Umbilical cord (tissue), 1 donor: ENCODE measurements at regions not wholly inside any gene's neighbourhood (a gene's known extent, or its start where the extent isn't known, plus 50 kb on each side); places are given as distances from the start of the nearest gene placed in this dataset.

Source experiments
- DNase-seq: peaks from one replicate; pipeline ENCODE4 v3.0.0-alpha.2; 2015; ENCODE audit warnings: low spot score

GRCh38 chr9:135252980-135253304, 165.5 kb downstream of the OLFM1 start:
- DNase-seq = peak; percentile 8

- DNase-seq = no peak
Measured at GRCh38 chr9:135253305-135254004, 166.0 kb downstream of the OLFM1 start.

DNA sequence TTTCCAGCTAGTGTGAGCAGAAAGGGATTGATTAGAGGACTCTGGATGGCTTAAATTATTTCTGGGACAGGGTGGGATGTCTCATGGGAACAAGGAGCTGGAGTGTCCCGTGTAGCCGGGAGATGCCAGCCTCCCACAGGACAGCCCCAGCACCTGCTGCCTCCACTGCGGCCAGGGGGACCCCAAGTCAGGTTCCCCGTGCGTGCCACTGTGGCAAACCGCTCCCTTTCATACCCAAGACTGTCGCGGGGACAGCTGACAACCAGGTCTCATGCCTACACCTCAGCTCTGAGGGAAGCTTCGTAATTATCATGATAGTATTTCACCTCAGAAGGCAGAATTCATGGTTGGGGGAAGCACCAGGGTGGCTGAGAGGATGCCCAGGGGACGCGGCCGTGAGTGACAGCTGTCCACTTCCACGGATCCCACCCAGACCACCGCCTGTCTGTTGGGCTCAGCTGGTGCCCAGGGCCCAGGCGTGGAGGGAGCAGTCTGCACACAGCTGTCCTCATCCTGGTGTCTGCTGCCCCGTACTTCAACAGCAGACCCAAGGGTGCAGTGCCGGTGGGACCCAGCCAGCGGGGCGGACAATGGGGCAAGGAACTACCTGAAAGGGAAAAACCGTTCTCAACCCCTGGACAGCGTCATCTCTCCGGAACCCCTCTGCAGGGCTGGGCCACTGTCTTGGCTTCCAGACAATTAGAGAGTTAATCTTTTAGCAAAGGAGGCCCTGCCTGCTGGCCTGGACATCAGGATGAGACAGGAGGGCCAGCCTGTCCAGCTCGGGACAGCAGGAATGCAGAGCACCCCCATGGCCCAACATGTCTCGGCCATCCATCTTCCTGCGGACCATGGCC, 166.9 kb downstream of the OLFM1 start:
- DNase-seq = no peak

GRCh38 chr9:135255033-135255840, 167.8 kb downstream of the OLFM1 start:
- DNase-seq = no peak

DNA sequence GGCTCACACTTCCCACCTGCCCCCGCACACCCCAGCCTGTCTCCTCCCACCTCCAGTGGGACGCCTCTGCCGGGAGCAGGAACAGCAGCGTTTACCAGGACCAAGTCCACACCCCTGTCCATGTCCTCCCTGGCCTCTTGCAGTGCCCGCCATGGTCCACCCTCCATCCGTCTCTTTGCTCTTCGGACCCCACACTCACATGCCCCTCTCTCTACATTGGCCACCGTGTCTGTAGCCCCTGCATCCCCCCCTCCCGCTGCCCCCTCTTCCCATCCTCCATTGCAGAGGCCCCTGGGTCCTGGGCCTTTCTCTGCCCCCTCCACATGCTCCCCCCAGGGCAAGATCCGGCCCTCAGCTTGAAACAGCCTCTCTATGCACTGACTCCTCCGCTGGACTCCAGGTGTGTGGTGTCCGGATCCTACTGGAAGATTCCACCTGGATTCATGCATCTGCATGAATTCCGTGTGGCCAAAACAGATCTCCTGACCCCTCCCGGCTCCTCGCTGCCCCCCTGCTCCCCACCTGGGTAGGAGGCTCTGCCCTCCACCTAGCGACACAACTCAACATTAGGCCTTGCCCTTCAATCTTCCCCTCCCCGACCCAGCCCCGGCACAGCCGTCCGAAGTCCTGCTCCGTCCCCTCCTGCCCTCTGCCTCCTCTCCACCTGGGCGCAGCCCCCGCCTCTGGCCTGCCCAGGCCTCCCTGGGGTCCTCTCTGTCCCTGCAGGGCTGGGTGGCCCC, 168.5 kb downstream of the OLFM1 start:
- DNase-seq = no peak

DNA sequence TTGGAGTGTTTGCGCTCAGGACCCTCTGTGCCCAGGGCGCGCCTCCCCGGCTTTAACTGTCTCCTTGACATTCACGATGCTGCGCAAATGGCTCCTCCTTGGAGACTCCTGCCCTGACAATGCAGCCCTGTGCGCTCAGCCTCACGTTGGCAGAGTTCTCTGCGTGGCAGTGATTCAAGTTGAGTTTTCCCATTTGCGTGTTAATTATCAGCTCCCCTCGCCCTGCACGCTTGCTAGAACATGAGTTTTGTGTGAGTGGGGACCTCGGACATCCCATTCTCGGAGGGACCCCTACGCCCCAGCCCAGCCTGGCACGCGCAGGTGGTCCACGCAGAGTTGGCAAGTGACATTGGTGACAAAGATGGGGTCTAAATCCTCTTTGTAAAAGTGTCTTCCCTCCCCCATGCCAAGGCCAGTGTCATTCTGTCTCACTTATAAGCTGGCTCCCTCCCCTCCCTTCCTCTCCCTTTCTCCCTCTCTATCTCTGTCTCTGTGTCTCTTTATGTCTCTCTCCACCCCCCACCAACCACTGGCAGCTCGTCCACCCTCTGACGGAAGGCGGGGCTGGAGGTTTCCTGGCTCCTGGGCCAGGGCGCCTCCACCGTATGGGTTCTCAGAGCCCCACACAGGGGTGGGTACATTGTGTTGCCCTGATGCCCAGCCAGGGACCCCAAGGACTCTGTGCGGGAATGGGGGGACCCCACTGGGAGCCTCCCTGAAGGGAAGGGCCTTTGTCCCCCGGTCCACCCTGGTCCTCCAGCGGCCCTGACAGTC, 169.3 kb downstream of the OLFM1 start:
- no peak for DNase-seq

- no peak for DNase-seq
Measured at GRCh38 chr9:135258461-135258860, 171.0 kb downstream of the OLFM1 start.

DNA sequence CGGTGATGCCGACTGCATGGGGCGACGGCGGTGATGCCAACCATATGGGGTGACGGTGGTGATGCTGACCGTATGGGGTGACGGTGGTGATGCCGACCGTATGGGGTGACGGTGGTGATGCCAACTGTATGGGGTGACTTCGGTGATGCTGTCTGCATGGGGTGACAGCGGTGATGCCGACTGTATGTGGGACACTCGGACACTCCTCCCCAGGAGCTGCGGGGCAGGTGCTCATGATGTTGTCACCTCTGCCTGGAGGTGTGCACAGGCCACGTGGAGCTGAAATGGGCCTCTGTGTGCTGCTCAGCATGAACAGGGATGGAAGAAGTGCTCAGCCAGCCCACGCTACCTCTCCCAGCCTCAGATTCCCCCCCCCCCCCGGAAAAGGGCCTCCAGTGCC, 171.8 kb downstream of the OLFM1 start:
- no peak for DNase-seq

DNA sequence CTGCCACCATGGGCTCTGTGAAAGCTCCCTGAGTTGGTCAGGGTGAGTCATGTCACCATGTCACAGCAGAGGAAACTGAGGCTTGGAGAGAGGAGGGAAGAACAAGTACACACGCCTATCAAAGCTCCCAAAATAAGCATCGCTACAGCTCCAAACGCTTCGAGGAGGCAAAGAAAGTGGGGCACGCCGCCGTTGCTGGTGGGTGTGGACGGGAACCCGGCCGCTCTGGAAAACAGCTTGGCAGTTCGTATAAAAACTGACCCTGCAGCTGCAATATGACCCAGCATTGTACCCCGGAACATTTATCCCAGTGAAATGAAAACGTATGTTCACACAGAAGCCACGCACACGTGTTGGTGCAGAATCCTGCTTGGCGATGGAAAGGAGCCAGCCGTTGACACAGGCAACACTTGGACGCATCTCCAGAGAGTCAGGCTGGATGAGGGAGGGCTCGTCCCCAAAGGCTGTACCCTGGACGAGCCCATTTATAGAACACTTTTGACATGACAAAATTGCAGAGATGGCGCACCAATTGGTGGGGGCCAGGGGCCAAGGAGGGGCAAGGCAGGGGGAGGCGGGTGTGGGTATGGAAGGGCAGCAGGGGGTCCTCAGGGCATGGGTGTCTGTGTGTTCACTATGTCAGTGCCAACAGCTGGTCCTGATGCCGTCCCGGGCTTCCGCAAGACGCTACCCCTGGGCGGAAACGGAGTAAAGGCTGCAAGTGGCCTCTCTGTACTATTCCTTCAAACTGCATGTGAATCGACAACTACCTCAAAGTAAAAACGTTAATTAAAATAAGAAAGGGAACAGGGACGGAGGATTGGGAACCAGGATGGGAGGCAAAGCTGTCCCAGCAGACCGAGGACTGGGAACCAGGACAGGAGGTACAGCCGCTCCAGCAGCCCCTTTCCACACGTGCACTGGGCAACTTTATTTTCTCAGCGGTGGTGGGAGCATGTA, 173.0 kb downstream of the OLFM1 start:
- DNase-seq = no peak

- no peak for DNase-seq
Measured at GRCh38 chr9:135262248-135262647, 174.8 kb downstream of the OLFM1 start.

- DNase-seq = no peak
Measured at GRCh38 chr9:135263511-135263910, 176.0 kb downstream of the OLFM1 start.

DNA sequence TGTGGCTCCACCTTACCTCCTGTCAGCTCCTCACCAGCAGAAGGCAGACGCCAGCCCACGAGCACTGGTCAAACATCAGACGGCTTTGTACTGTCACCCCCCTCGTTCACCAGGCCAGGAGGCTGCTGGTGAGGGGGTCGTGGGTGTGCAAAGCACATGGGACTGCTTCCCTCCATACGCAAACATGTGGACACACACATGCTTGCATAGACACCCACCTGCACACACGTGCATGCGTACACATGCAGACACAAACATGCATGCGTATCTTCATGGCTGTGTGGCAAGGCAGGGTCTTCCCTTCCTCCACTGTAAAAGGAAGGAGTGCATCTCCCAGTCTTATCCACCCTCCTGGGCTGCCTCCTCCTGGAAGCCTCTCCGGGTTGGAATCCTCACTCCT, 178.5 kb downstream of the OLFM1 start:
- no peak for DNase-seq

- no peak for DNase-seq
Measured at GRCh38 chr9:135267191-135267809, 179.8 kb downstream of the OLFM1 start.

DNA sequence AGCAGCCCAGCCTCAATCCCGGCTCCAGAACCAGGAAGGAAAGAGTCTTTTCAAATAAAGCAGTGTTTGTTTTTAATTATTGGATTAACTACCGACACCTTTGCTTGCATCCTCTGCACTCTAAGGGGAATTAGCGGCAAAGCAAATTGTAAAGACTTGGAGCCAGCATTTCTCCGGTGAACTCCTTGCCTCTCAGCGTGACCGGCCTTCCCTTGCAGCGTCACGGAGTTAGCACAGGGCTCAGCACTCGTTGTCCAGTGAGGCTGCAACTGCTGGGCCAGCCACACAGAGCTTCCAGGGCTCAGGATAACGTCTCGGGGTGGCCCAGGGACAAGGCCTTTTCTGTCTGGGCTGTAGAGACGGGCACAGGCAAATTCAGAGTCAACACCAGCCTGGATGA, 180.6 kb downstream of the OLFM1 start:
- DNase-seq = no peak

GRCh38 chr9:135268981-135269380, 181.5 kb downstream of the OLFM1 start:
- DNase-seq = no peak

GRCh38 chr9:135269912-135270830, 182.7 kb downstream of the OLFM1 start:
- DNase-seq = no peak

- DNase-seq = no peak
Measured at GRCh38 chr9:135271425-135271824, 184.0 kb downstream of the OLFM1 start.

DNA sequence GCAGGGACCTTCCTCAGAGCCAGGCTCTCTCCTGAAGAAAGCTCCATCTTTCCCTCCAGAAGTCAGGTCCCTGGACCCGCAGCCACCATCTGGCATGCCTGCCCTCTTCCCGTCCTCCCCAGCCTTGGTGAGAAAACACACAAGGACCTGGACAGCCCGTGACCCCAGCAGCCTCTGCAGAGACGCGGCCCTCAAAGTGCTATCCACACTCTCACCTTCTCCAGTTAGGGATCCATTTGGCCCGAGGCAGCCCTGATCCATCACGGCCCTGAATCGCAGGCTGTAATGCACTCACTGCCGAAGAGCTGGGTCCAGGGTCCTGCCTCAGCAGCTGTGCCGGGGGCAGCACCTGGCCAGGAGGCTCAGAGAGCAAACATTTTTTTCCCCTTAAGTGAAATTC, 185.1 kb downstream of the OLFM1 start:
- DNase-seq = no peak
